SH-SY5Y (cell line): ENCODE measurements at regions not wholly inside any gene's neighbourhood (a gene's known extent, or its start where the extent isn't known, plus 50 kb on each side); places are given as distances from the start of the nearest gene placed in this dataset.

Source experiments
- GATA2 ChIP-seq: IDR thresholded peaks from 2 replicates; pipeline ENCODE4 v1.6.1; 2011; ENCODE audit warnings: mild to moderate bottlenecking, low read depth, low read length
- GATA3 ChIP-seq: IDR thresholded peaks from 2 replicates; pipeline ENCODE4 v1.6.1; 2011; ENCODE audit warnings: low read depth, mild to moderate bottlenecking, low read length, moderate library complexity

- no peak for TF ChIP-seq GATA3
- TF ChIP-seq GATA2 = no peak
Observed at GRCh38 chr12:73902260-73902659, 635.4 kb upstream of the ATXN7L3B start.

- no peak for TF ChIP-seq GATA2
- no peak for TF ChIP-seq GATA3
Observed at GRCh38 chr12:73906757-73907156, 630.9 kb upstream of the ATXN7L3B start.

DNA sequence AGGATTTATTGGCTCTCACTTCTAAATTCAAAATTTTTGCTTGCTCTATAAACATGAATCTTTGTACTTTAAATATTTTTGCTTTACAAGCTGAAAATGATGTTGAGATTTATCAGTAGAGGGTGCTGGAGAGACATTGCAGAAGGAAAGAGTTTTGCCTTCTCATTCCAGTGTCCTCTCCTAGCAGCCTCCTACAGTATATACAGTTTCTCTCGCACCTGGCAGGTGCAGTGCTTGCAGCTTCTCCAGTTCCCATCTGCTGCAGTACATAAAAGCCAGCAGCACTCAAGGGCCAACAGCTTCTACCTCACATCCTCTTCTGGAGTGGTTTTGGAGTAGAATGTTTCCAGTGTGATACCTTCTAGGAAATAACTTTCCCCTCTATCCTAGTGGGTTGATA, 601.8 kb upstream of the ATXN7L3B start:
- TF ChIP-seq GATA2 (no peak), GATA3 (no peak)

DNA sequence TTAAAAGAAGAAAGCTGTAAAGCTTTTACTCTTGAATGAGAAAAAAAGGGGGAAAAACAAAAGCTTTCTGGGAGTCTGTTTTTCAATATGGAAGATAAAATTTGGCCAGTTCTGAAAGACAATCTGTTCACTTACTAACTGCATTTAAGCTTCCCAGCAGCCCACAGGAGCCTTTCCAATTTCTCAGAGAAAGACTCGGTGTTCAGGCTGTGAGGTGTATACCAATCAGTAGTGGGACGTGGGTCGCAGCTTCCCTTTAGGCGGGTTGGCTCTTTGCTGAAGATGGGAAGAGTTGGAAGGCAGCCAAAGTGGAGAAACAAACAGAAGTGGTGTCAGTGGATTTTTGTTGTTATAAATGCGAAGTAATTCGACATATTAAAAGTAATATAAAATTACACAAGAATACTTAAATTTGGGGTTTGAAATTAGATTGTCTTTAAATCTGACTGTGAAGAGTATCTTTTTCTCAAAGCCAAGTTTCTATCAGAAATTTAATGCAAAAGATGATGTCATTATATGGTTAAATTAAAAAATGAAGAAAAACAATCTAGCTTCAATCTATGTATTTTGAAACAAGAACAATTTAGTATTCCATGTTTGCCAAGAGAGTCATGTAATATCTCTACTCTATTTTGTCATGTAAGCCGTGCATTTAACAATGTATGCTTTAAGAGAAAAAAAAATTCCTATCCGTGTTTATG, 590.2 kb upstream of the ATXN7L3B start:
- TF ChIP-seq GATA2 (no peak), GATA3 (no peak)

DNA sequence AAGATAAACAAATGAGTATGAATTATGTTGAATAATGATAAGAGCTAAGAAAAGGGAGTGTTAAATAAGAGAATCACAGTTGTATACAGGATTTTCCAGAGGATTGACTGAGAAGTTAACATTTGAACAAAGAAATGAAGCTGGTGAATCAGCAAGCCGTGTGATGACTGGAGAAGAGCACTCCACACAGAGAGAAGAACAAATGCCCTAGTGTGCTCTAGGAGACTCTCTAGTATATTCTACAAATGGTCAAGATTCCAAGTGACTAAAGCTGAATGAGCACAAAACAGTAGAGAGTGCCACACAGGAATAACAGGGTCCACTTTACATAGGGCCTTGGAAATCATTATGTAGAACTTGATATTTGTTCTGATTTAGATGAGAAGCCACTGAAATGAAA, 587.1 kb upstream of the ATXN7L3B start:
- TF ChIP-seq GATA2 (no peak), GATA3 (no peak)

- TF ChIP-seq GATA3 = no peak
Observed at GRCh38 chr12:73951956-73952703, 585.5 kb upstream of the ATXN7L3B start.

- TF ChIP-seq GATA3 = no peak
- TF ChIP-seq GATA2 = no peak
Observed at GRCh38 chr12:73964641-73965040, 573.0 kb upstream of the ATXN7L3B start.

DNA sequence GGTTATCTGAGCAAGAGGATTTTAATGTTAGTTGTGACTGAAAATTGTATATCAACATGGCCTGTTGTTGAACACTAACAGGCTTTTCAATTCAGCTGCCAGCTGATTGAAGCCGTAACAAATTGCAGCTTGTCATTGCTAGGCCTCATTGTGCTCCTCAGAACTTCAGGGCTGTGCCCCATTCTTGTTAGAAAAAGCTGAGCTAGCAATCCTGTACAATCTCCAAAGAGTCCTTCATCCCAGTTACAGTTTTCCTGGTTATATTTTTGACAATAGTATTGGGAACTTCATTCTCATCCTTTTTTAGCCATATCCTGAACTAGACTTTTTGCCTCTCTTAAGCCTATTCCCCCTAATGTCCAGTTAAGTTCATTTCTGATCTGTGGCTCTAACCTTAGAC, 564.1 kb upstream of the ATXN7L3B start:
- TF ChIP-seq GATA2 (no peak), GATA3 (no peak)

DNA sequence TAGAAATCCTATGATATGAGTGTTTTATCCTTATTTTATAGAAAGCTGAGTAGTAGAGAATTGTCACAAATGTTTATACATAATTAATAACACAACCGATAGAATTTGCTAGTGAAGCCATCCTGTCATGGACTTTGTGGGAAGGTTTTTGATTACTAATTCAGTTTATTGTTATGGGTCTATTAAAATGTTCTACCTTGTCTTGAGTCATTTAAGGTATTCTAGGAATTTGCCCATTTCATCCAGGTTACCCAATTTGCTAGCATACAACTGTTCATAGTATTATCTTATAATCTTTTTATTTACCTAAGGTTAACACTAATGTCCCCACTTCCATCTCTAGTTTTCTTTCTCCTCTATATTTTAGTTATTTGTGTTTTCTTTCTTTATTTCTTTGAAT, 553.1 kb upstream of the ATXN7L3B start:
- no peak for TF ChIP-seq GATA2
- no peak for TF ChIP-seq GATA3

- TF ChIP-seq GATA2 (no peak), GATA3 (no peak)
Observed at GRCh38 chr12:73991138-73991537, 546.5 kb upstream of the ATXN7L3B start.

DNA sequence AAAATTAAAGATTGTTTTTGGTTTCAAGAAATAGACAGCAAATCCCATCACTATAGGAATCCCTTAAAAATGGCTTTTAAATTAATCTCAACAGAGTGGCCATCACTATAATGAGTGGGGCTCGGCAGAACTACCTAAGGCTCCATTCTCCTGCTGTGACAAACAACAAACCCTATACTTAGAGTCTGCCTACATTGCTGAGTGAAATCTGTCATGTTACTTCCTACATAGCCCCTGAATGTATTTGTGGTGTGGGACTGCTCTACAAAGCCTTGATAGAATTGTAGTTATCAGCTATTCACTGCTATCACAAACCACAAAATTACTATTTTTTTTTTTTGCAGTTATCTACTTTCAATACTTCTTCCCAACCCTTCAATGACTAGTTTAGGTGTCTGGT, 538.7 kb upstream of the ATXN7L3B start:
- TF ChIP-seq GATA3 (no peak), GATA2 (no peak)

- no peak for TF ChIP-seq GATA3
Observed at GRCh38 chr12:74015118-74015517, 522.5 kb upstream of the ATXN7L3B start.

GRCh38 chr12:74018849-74019248, 518.8 kb upstream of the ATXN7L3B start:
- TF ChIP-seq GATA2 (no peak), GATA3 (no peak)

GRCh38 chr12:74021937-74022336, 515.7 kb upstream of the ATXN7L3B start:
- no peak for TF ChIP-seq GATA3
- no peak for TF ChIP-seq GATA2

GRCh38 chr12:74031045-74031444, 506.6 kb upstream of the ATXN7L3B start:
- TF ChIP-seq GATA3 (no peak), GATA2 (no peak)

DNA sequence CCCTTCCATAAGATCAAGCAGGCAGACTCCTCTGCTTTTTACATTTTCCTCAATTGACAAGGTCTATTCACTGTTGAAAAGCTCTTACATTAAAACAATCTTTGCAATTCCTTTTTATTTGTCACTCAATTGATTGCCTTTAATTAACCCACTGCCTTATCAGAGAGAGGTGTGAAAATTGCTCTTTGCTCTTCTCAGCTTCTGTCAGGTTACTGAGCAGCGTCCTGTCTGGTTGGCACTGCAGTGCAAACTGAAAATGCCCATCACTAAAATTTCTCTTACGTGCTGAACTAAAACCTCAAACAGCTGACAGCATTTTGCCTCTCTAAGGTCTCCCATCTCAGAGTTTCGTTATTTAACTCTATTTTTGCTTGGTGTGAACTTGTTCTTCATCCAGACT, 504.1 kb upstream of the ATXN7L3B start:
- TF ChIP-seq GATA3 (no peak), GATA2 (no peak)

DNA sequence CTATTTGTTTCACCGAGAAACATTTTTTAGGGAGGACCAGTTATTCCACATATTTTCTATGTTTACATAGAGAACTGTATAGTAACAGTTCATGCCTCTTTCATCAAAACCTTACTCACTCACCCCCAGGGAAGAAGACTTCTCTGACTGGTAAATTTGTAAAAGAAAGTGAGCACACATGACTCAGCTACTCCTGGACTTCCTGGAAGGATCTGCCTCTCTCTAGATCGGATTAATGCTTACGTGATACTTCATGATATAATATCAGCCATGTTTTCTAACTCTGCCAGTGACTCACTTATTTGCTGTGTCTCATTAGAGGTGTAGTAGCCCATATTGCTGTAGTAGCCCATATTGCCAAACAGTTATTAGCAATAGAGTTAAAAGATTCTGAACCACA, 494.3 kb upstream of the ATXN7L3B start:
- no peak for TF ChIP-seq GATA3
- TF ChIP-seq GATA2 = no peak
